ENCODE measurements at regions not wholly inside any gene's neighbourhood (a gene's known extent, or its start where the extent isn't known, plus 50 kb on each side); places are given as distances from the start of the nearest gene placed in this dataset.

DNA sequence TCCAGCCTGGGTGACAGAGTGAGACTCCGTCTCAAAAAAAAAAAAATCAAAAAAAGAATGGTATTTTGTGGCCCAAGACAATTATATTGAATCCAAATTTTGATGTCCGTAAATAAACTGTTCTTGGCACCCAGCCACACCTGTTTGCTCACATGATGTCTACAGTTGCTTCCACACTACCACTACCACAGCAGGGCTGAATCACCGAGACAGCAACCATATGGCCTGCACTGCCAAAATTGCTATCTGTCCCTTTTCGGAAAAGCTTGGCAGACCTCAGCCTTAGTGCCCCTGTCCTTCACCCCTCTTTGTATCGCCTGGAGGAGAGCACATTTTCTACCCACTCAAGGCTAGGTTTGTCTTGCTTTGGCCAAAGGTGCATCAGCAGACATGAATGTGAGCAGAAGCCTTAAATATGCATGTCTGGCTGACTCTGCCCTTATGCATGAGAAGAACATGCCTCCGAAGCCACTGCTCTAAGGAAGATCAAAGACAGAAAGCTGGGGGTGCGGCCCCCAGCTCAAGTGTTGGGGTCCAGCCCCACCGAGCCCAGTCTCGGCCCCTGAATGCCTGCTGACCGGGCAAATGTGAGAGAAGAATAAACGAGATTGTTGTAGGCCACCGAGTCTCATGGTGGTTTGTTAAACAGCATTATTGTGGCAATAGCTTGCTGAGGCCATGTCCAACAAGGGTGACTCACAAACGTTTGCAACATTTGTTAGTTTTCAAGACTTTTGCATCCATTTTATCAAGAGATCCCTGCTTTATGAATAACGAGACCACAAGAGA, 108.1 kb downstream of the TPRA1 start:
- H3F3A ChIP-seq (ENCODE audit: low read depth) = no peaks in the 10 kb centered on the region
- H3K4me2 ChIP-seq = no peak overlapping the region
- Mint-ChIP-seq H3K9me3 (no peaks in the 10 kb centered on the region), H3K4me1 (peaks cover 19% of the 10 kb centered on the region), H3K4me3 (no peak overlapping the region), H3K36me3 (no peaks in the 10 kb centered on the region), H3K27ac (no peak overlapping the region), H3K27me3 (ENCODE audit: insufficient read depth, low read depth) (peaks cover 5% of the 10 kb centered on the region)
- no peaks in the 10 kb centered on the region for H3K79me2 ChIP-seq (ENCODE audit: low read depth)
- H3K9me3 ChIP-seq (ENCODE audit: low read depth) = no peaks in the 10 kb centered on the region
- H3K4me1 ChIP-seq = peaks cover 9% of the 10 kb centered on the region
- TF ChIP-seq CTCF (IDR thresholded peaks at IDR 0.05) (no peak), EZH2 (IDR thresholded peaks at IDR 0.05) (no peak), EZH2phosphoT487 (IDR thresholded peaks at IDR 0.05) (no peak)
- no peak overlapping the region for H3K9ac ChIP-seq
- no peaks in the 10 kb centered on the region for H3K36me3 ChIP-seq
- no peak overlapping the region for H3K27ac ChIP-seq
- H2AFZ ChIP-seq (replicated peaks) = no peak overlapping the region
- DNase-seq (ENCODE audit: low spot score) = no peak
- H4K20me1 ChIP-seq (ENCODE audit: low read depth) = no peaks in the 10 kb centered on the region
- H3K27me3 ChIP-seq = no peaks in the 10 kb centered on the region
- H3K4me3 ChIP-seq = no peak overlapping the region

DNA sequence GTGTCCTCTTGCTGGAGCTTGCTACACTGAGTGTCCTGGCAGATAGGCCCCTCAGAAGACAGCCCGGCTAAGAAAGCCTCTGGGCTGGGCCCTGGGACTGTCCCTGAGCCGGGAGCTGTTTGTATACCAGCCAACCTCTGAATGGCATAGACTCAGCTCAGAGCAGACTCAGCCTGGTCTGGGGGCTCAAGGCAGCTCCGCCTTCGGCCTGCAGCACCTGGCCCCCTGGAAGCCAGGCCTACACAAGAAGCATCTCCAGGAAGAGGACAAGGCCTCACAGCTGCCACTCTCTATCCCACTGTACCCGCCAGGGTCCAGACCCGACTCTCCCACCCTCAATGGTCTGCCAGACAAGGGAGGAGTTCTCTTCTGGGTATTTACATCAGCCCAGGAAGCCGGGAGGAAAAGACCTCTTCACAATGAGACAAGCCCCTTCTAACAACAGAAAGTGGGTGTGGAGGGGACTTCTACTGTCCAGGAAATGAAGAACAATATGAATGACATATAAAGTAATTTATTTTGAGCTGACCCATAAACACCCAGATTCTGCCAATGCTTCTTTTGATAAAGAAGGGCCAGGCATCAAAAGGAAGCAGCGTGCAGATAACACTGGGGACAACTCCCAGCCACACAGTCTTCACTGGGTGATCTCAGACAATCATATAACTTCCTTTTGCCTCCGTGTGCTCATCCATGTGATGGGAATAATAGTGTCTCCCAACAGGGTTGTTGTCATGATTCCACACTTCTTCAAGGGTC, 110.2 kb downstream of the TPRA1 start:
- H3K4me2 ChIP-seq = no peak overlapping the region
- Mint-ChIP-seq H3K27me3 (ENCODE audit: insufficient read depth, low read depth) (peaks cover 5% of the 10 kb centered on the region), H3K27ac (no peak overlapping the region), H3K4me1 (peaks cover 19% of the 10 kb centered on the region), H3K9me3 (no peaks in the 10 kb centered on the region), H3K4me3 (no peak overlapping the region), H3K36me3 (no peaks in the 10 kb centered on the region)
- TF ChIP-seq EZH2 (IDR thresholded peaks at IDR 0.05) (no peak), CTCF (IDR thresholded peaks at IDR 0.05) (no peak), EZH2phosphoT487 (IDR thresholded peaks at IDR 0.05) (no peak)
- no peak overlapping the region for H3K4me3 ChIP-seq
- peaks cover 9% of the 10 kb centered on the region for H3K4me1 ChIP-seq
- H3K9ac ChIP-seq = no peak overlapping the region
- no peaks in the 10 kb centered on the region for H3K27me3 ChIP-seq
- no peaks in the 10 kb centered on the region for H3K36me3 ChIP-seq
- no peak for DNase-seq (ENCODE audit: low spot score)
- H3K9me3 ChIP-seq (ENCODE audit: low read depth) = no peaks in the 10 kb centered on the region
- H2AFZ ChIP-seq (replicated peaks) = no peak overlapping the region
- H3K27ac ChIP-seq = no peak overlapping the region
- no peaks in the 10 kb centered on the region for H3F3A ChIP-seq (ENCODE audit: low read depth)
- no peaks in the 10 kb centered on the region for H4K20me1 ChIP-seq (ENCODE audit: low read depth)
- H3K79me2 ChIP-seq (ENCODE audit: low read depth) = no peaks in the 10 kb centered on the region

- H3K27me3 Mint-ChIP-seq (ENCODE audit: insufficient read depth, low read depth) = peaks cover 5% of the 10 kb centered on the region
- TF ChIP-seq EZH2 (IDR thresholded peaks at IDR 0.05) (no peak), CTCF (IDR thresholded peaks at IDR 0.05) (no peak), EZH2phosphoT487 (IDR thresholded peaks at IDR 0.05) (no peak)
- H3K4me3 Mint-ChIP-seq = no peak overlapping the region
- DNase-seq (ENCODE audit: low spot score) = no peak
- peaks cover 19% of the 10 kb centered on the region for H3K4me1 Mint-ChIP-seq
- H3K4me2 ChIP-seq = no peak overlapping the region
- H3K27ac Mint-ChIP-seq = peak overlapping the region; percentile 5
- no peak overlapping the region for H3K9ac ChIP-seq
- no peaks in the 10 kb centered on the region for H3K9me3 Mint-ChIP-seq
- H3K4me1 ChIP-seq = peaks cover 9% of the 10 kb centered on the region
- H3K9me3 ChIP-seq (ENCODE audit: low read depth) = no peaks in the 10 kb centered on the region
- no peak overlapping the region for H3K27ac ChIP-seq
- H3K27me3 ChIP-seq = no peaks in the 10 kb centered on the region
- no peaks in the 10 kb centered on the region for H3K36me3 ChIP-seq
- no peaks in the 10 kb centered on the region for H3K36me3 Mint-ChIP-seq
- peak overlapping the region; percentile 12 for H2AFZ ChIP-seq (replicated peaks)
- no peaks in the 10 kb centered on the region for H3K79me2 ChIP-seq (ENCODE audit: low read depth)
- H4K20me1 ChIP-seq (ENCODE audit: low read depth) = no peaks in the 10 kb centered on the region
- no peak overlapping the region for H3K4me3 ChIP-seq
- H3F3A ChIP-seq (ENCODE audit: low read depth) = no peaks in the 10 kb centered on the region
Observed at GRCh38 chr3:127479449-127479848, 111.1 kb downstream of the TPRA1 start.
